GM19397 (cell line): ENCODE measurements at regions not wholly inside any gene's neighbourhood (a gene's known extent, or its start where the extent isn't known, plus 50 kb on each side); places are given as distances from the start of the nearest gene placed in this dataset.
"Not testable (repeated sequence)": the region's sequence is repeated elsewhere in the genome, so short reads cannot be mapped to it uniquely, and the experiment has no call there.

Source experiments
- ATAC-seq: cut with Tn5 transposase; IDR thresholded peaks from one replicate; pipeline ENCODE4 v1.9.1; 2021; ENCODE audit warnings: mild to moderate bottlenecking, moderate library complexity; ENCODE audit not compliant: unreplicated experiment

GRCh38 chrX:129361576-129361975 lies 161.7 kb downstream of the SMARCA1 start:
- ATAC-seq, result no peak

- ATAC-seq, result peak; percentile 82
These were observed 163.1 kb downstream of the SMARCA1 start for GRCh38 chrX:129360175-129360574.

GRCh38 chrX:129359269-129359668 lies 164.0 kb downstream of the SMARCA1 start:
- ATAC-seq, result no peak

GRCh38 chrX:129357428-129357827 lies 165.9 kb downstream of the SMARCA1 start:
- not testable (repeated sequence) for ATAC-seq

- no peak for ATAC-seq
These were observed 176.0 kb downstream of the SMARCA1 start for GRCh38 chrX:129347291-129347690.

- ATAC-seq, result no peak
These were observed 176.7 kb downstream of the SMARCA1 start for GRCh38 chrX:129346574-129346973.

GRCh38 chrX:129337264-129337663 lies 186.0 kb downstream of the SMARCA1 start:
- ATAC-seq, result not testable (repeated sequence)

- no peak for ATAC-seq
These were observed 200.2 kb downstream of the SMARCA1 start for GRCh38 chrX:129323115-129323514.

- ATAC-seq, result no peak
These were observed 204.9 kb downstream of the SMARCA1 start for GRCh38 chrX:129318375-129318774.

- no peak for ATAC-seq
These were observed 206.8 kb downstream of the SMARCA1 start for GRCh38 chrX:129316461-129316860.

GRCh38 chrX:129310000-129310399 lies 213.3 kb downstream of the SMARCA1 start:
- ATAC-seq, result no peak

- no peak for ATAC-seq
These were observed 260.4 kb downstream of the SMARCA1 start for GRCh38 chrX:129262912-129263311.

- ATAC-seq, result not testable (repeated sequence)
These were observed 267.8 kb downstream of the SMARCA1 start for GRCh38 chrX:129255516-129255915.

- ATAC-seq, result no peak
These were observed 273.7 kb downstream of the SMARCA1 start for GRCh38 chrX:129249563-129249962.

- ATAC-seq, result no peak
These were observed 275.6 kb downstream of the SMARCA1 start for GRCh38 chrX:129247642-129248041.

- no peak for ATAC-seq
These were observed 283.9 kb downstream of the SMARCA1 start for GRCh38 chrX:129239371-129239770.

GRCh38 chrX:129238011-129238410 lies 285.3 kb downstream of the SMARCA1 start:
- no peak for ATAC-seq

- no peak for ATAC-seq
These were observed 287.4 kb downstream of the SMARCA1 start for GRCh38 chrX:129235903-129236302.

GRCh38 chrX:129233786-129234185 lies 289.5 kb downstream of the SMARCA1 start:
- no peak for ATAC-seq

- ATAC-seq, result no peak
These were observed 292.3 kb downstream of the SMARCA1 start for GRCh38 chrX:129230850-129231512.

- ATAC-seq, result no peak
These were observed 293.1 kb downstream of the SMARCA1 start for GRCh38 chrX:129230168-129230567.

- ATAC-seq, result no peak
These were observed 295.9 kb downstream of the SMARCA1 start for GRCh38 chrX:129227366-129227765.

- no peak for ATAC-seq
These were observed 329.9 kb downstream of the SMARCA1 start for GRCh38 chrX:129193357-129193756.
